Fibroblast of lung (primary cell): ENCODE measurements at regions not wholly inside any gene's neighbourhood (a gene's known extent, or its start where the extent isn't known, plus 50 kb on each side); places are given as distances from the start of the nearest gene placed in this dataset.

Experiments used
- DNase-seq, 2 donors: peaks; one replicate each; pipeline versions ENCODE4 v3.0.0 to v3.0.0-alpha.2; 2010; ENCODE audit warnings: low read depth in 2 of 2
- H2AFZ ChIP-seq: 2 replicates; pipeline ENCODE4 v1.5.1; 2012; ENCODE audit warnings: low read length, control low read depth, inconsistent platforms
- H3K27ac ChIP-seq: 2 replicates; pipeline ENCODE4 v1.5.1; 2011; ENCODE audit warnings: low read length, control low read depth; ENCODE audit not compliant: insufficient read depth
- H3K27me3 ChIP-seq: 2 replicates; pipeline ENCODE4 v1.5.1; 2011; ENCODE audit warnings: mild to moderate bottlenecking, low read length; ENCODE audit not compliant: control insufficient read depth, insufficient read depth
- H3K36me3 ChIP-seq: 2 replicates; pipeline ENCODE4 v1.5.1; 2011; ENCODE audit warnings: low read length; ENCODE audit not compliant: control insufficient read depth, insufficient read depth
- H3K4me1 ChIP-seq: 2 replicates; pipeline ENCODE4 v1.5.1; 2011; ENCODE audit warnings: low read length; ENCODE audit not compliant: control insufficient read depth, insufficient read depth; ENCODE audit errors: extremely low read depth
- H3K4me2 ChIP-seq: 2 replicates; pipeline ENCODE4 v1.5.1; 2011; ENCODE audit warnings: low read length, control low read depth; ENCODE audit not compliant: insufficient read depth; ENCODE audit errors: extremely low read depth
- H3K4me3 ChIP-seq, 4 experiments: fragments of 200-600 bp in 1 of 4; sonication (generic) in 1 of 4; replicated peaks in 1 of 4; 2 replicates each; pipeline ENCODE4 v1.5.1; 2011 to 2016; ENCODE audit warnings: low read length in 4 of 4, low read depth in 3 of 4, mild to moderate bottlenecking in 3 of 4, control low read depth in 2 of 4, inconsistent platforms in 1 of 4, mixed read lengths in 1 of 4; ENCODE audit not compliant: insufficient read depth in 1 of 4; ENCODE audit errors: control extremely low read depth in 1 of 4
- H3K79me2 ChIP-seq: 2 replicates; pipeline ENCODE4 v1.5.1; 2012; ENCODE audit warnings: mild to moderate bottlenecking, low read length, inconsistent platforms; ENCODE audit not compliant: control insufficient read depth, insufficient read depth
- H3K9ac ChIP-seq: 2 replicates; pipeline ENCODE4 v1.5.1; 2011; ENCODE audit warnings: mild to moderate bottlenecking, low read length, control low read depth; ENCODE audit not compliant: insufficient read depth
- H3K9me3 ChIP-seq: 2 replicates; pipeline ENCODE4 v1.5.1; 2012; ENCODE audit warnings: low read depth, low read length; ENCODE audit not compliant: control insufficient read depth, insufficient read depth
- H4K20me1 ChIP-seq: 2 replicates; pipeline ENCODE4 v1.5.1; 2011; ENCODE audit warnings: low read length; ENCODE audit not compliant: control insufficient read depth, insufficient read depth; ENCODE audit errors: extremely low read depth
- CTCF ChIP-seq, 2 donors: IDR thresholded peaks in 1 of 2; conservative IDR thresholded peaks in 1 of 2; 1 replicate in 1 of 2; 2 replicates in 1 of 2; pipeline ENCODE4 v1.5.1; 2011 to 2012; ENCODE audit warnings: low read length in 2 of 2, control low read depth in 1 of 2, inconsistent platforms in 1 of 2, low read depth in 1 of 2, mild to moderate bottlenecking in 1 of 2
- EZH2 ChIP-seq: IDR thresholded peaks from 2 replicates; pipeline ENCODE4 v1.5.1; 2012; ENCODE audit warnings: low read length, control low read depth, mild to moderate bottlenecking; ENCODE audit errors: missing control alignments

- no peak overlapping the region for H3K9ac ChIP-seq
- no peak overlapping the region for H3K27ac ChIP-seq
- no peak for DNase-seq
- no peaks in the 10 kb centered on the region for H4K20me1 ChIP-seq
- H3K27me3 ChIP-seq, result no peaks in the 10 kb centered on the region
- H3K4me1 ChIP-seq, result peaks cover 2% of the 10 kb centered on the region
- H3K4me3 ChIP-seq, result no peak overlapping the region
- H3K36me3 ChIP-seq, result no peaks in the 10 kb centered on the region
- H3K4me2 ChIP-seq, result no peak overlapping the region
- no peaks in the 10 kb centered on the region for H3K9me3 ChIP-seq
- no peak overlapping the region for H2AFZ ChIP-seq
- no peaks in the 10 kb centered on the region for H3K79me2 ChIP-seq
- TF ChIP-seq CTCF (conservative IDR thresholded peaks at IDR 0.05 in 1 of 2, IDR thresholded peaks at IDR 0.05 in 1 of 2; ENCODE audit: low read depth in 1 of 2, low read length in 2 of 2), result no peak
- TF ChIP-seq EZH2, result no peak
Observed at GRCh38 chr4:138869631-138870030, 145.9 kb upstream of the NOCT start.

GRCh38 chr4:138869165-138869564 is 146.4 kb upstream of the NOCT start:
- Histone ChIP-seq H3K4me3 (no peak overlapping the region), H3K27ac (no peak overlapping the region), H3K79me2 (no peaks in the 10 kb centered on the region), H3K4me2 (no peak overlapping the region), H4K20me1 (no peaks in the 10 kb centered on the region), H3K9ac (no peak overlapping the region), H2AFZ (no peak overlapping the region), H3K36me3 (no peaks in the 10 kb centered on the region), H3K27me3 (no peaks in the 10 kb centered on the region), H3K4me1 (peaks cover 2% of the 10 kb centered on the region), H3K9me3 (no peaks in the 10 kb centered on the region)
- peak in 1 of 2 donors; percentile 23 for DNase-seq
- TF ChIP-seq EZH2 (no peak), CTCF (conservative IDR thresholded peaks at IDR 0.05 in 1 of 2, IDR thresholded peaks at IDR 0.05 in 1 of 2; ENCODE audit: low read depth in 1 of 2, low read length in 2 of 2) (no peak)

- H3K79me2 ChIP-seq, result no peaks in the 10 kb centered on the region
- H3K27ac ChIP-seq, result no peak overlapping the region
- no peaks in the 10 kb centered on the region for H3K27me3 ChIP-seq
- no peaks in the 10 kb centered on the region for H3K36me3 ChIP-seq
- H4K20me1 ChIP-seq, result no peaks in the 10 kb centered on the region
- H2AFZ ChIP-seq, result peak overlapping the region; percentile 6
- H3K4me1 ChIP-seq, result peaks cover 2% of the 10 kb centered on the region
- no peak overlapping the region for H3K4me2 ChIP-seq
- H3K9ac ChIP-seq, result no peak overlapping the region
- TF ChIP-seq EZH2 (no peak), CTCF (conservative IDR thresholded peaks at IDR 0.05 in 1 of 2, IDR thresholded peaks at IDR 0.05 in 1 of 2; ENCODE audit: low read depth in 1 of 2, low read length in 2 of 2) (no peak)
- DNase-seq, result peak; percentile 58 to 73
- no peaks in the 10 kb centered on the region for H3K9me3 ChIP-seq
- no peak overlapping the region for H3K4me3 ChIP-seq
Observed at GRCh38 chr4:138868562-138868961, 147.0 kb upstream of the NOCT start.
